NCI-H510A treated with DMSO at 0.1 percent for 48 hours (cell line): ENCODE measurements at regions not wholly inside any gene's neighbourhood (a gene's known extent, or its start where the extent isn't known, plus 50 kb on each side); places are given as distances from the start of the nearest gene placed in this dataset.

ENCODE experiments used
- DNase-seq: peaks from one replicate; lab custom pipeline; 2025; lab: John Stamatoyannopoulos, UW

- DNase-seq: no peak
Observed at GRCh38 chr3:24641628-24642027, 147.0 kb upstream of the THRB start.

- DNase-seq: no peak
Observed at GRCh38 chr3:24645047-24645446, 150.4 kb upstream of the THRB start.

DNA sequence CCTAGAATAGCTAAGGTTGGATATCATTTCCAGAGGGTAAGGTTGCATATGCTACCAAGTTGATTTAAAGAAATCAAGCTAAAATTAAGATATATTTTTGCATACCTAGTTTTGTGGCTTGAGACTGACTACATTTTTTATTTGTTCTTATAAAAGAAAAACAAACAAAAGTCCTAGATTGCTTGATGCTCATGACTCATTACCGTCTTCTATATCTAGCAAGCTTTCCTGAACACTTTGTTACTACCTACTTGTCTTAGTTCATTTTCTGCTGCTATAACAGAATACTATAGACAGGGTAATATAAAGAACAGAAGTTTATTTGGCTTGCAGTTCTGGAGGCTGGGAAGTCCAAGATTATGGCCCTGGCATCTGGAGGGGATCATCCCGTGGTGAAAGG, 152.1 kb upstream of the THRB start:
- no peak for DNase-seq

- DNase-seq: no peak
Observed at GRCh38 chr3:24648063-24648462, 153.4 kb upstream of the THRB start.

DNA sequence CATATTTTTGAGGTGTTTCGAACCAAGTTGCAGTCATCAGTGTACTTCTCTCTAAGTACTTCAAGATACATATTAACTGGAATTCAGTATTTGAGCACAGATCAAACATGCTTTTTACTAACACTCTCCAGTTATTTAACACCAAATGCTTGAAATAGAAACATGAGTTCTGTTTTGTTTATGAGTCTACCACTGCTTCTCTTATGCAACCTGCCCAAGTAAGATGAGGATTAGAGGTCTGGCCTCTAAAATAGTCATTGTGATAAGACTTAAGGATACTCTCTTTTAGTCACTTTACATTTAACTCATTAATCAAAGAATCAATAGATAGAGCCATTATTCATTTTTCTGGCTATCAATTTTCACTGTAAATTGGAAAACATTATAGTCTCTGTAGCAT, 156.2 kb upstream of the THRB start:
- DNase-seq: no peak

DNA sequence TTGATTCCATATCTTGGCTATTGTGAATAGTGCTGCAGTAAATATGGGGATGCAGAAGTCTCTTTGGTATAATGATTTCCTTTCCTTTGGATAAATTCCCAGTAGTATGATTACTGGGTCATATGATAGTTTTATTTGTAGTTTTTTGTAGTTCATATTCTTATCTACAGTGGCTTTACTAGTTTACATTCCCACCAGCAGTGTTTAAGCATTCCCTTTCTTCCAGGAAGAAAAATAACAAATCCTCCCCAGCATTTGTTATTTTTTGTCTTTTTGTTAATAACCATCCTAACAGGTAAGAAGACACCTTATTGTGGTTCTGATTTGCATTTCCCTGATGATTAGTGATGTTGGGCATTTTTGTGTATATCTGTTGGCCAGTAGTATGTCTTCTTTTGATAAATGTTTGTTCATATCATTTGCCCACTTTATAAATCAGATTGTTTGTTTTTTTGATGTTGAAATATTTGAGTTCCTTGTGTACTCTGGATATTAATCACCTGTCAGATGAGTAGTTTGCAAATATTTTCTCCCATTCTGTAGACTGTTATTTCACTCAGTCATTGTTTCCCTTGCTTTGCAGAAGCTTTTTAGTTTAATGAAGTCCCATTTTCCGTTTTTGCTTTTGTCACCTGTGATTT, 163.3 kb upstream of the THRB start:
- no peak for DNase-seq

DNA sequence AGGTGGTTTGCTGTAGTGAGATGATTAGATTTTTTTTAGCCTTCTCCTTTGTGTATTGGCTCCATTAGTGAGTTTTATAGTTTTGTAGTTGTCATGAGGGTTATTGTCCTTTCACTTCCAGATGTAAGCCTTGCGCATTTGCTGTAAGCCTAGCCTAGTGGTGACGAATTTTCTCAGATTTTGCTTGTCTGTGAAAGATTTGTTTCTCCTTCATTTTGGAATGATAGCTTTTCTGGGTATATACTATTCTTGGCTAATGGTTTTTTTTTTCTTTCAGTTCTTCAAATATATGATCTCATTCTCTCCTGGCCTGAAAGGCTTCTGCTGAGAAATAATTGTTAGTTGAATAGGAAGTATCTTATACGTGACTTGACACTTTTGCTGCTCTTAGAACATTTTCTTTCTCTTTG, 166.5 kb upstream of the THRB start:
- no peak for DNase-seq

- DNase-seq: no peak
Observed at GRCh38 chr3:24662449-24663345, 168.0 kb upstream of the THRB start.

DNA sequence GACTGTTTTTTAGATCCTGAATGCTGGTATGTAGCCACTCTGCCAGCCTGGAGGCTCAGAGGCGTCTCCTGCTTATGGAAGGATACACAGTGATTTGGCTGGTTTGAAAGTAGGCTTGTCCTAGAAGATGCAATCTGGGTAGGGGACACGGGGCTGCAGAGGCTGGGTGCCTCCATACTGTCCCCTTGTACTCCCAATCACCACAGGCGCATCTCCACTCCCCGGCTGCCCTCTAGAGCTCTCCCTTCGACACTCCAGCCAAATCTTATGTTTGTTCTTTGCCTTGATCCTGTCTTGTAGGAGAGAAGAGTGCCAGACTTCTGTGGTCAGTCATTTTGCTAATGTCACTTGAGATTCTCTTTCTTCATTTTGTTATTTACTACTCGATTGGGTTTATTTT, 168.8 kb upstream of the THRB start:
- no peak for DNase-seq

- no peak for DNase-seq
Observed at GRCh38 chr3:24668039-24668438, 173.4 kb upstream of the THRB start.

- no peak for DNase-seq
Observed at GRCh38 chr3:24670871-24671270, 176.2 kb upstream of the THRB start.

DNA sequence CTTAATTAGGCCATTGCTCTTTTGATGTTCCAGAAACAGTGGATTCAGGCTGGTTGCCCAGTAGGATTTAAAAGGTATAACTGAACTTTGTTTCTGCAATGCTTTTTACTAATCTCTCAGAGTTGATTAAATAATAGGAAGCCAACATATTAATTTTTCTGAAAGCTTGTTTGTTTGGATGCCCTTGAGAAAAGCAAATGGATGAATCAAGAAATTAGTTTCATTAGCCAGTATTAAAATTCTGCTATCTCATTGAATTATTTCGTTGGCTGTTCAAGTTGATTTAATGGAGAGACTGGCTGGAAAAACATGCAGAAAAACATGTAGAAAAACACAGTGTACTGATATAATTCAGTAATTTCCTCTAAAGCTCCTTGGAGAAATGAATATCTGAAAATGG, 178.9 kb upstream of the THRB start:
- no peak for DNase-seq

- no peak for DNase-seq
Observed at GRCh38 chr3:24674261-24674660, 179.6 kb upstream of the THRB start.

- DNase-seq: no peak
Observed at GRCh38 chr3:24678021-24678420, 183.4 kb upstream of the THRB start.

DNA sequence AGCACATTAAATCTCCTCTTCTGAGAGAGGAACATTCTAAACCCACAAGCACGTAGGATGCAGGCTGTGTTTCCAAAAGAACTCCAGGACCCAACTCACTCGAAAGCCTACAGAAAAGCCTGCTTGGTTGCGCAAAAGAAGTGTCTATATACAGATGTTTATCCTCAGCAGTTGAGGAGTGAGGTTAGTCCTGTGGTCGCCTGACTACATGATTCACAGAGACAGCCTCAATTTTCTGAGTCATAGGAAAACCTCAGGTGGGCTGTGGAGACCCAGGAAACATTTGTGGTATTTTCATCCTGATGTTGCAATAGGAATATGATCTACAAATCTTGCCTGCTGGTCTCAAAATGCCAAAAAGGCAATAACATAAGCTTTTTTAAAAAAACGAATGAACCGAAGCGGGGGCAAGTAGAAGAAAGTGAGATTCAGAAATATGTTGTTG, 183.8 kb upstream of the THRB start:
- DNase-seq: no peak

DNA sequence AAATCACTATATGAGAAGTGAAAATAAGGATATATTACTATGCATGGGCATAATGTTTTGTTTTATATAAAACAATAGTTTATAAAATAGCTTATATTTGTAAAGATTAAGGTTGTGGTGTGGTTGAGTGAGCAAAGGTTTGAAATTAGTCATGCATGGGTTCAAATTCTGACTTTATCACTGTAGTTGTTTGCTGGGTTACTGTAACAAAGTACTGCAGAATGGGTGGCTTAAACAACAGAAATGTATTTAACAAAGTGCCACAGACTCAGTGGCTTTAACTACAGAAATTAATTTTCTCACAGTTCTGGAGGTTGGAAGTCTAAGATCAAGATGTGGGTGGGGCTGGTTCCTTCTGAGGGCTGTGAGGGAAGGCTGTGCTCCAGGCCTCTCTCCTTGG, 184.8 kb upstream of the THRB start:
- no peak for DNase-seq

DNA sequence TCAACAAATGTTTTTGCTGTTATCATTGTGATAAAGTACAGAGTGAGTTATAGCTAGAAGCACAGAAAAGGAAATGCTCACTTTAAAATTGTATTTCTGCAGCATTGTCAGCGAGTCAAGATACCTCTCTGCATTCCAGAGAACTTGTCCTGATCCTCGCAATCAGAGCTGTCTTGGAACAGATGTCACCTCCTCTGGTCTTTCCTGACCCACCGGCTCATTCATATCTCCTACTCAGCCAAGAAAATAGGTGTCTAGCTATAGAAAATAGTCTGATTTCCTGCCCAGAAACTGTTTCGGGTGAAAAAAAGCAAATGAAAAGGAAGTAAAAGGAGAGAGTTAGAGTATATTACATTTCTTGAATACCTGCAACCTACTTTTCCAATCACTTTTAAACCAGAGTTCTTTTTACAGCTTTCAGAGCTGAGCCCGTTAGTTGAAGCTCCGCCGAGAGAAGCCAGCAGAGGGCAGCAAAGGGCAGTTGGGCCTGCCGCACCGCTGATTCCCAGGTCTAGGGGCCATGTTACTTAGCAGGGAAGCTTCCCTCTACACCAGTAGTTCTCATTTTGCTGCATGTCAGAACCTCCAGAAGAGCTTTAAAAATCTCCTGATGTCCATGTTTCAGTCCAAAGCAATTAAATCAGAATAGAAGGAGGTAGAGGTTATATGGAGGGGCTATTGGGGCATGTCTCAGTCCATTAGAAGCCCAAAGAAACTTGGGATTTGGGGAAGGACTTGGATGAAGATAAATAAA, 185.7 kb upstream of the THRB start:
- peak; percentile 51 for DNase-seq

DNA sequence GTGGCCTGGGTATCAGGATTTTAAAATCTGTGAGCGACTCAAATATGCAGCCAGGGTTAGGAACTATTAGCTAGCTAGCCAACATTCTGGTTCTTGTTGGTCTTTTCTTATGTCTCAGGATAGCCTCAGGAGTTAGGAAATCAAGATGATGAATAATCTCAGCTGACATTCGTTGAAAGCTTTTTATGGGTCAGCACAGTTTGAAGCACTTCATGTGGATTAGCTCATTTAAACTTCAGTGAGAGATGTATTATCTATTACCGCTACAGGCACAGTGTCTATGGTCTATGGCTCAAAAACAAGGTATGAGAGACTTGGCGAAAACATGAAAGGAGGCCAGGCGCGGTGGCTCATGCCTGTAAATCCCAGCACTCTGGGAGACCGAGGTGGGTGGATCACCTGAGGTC, 187.5 kb upstream of the THRB start:
- DNase-seq: no peak

GRCh38 chr3:24683090-24683489, 188.4 kb upstream of the THRB start:
- DNase-seq: no peak

DNA sequence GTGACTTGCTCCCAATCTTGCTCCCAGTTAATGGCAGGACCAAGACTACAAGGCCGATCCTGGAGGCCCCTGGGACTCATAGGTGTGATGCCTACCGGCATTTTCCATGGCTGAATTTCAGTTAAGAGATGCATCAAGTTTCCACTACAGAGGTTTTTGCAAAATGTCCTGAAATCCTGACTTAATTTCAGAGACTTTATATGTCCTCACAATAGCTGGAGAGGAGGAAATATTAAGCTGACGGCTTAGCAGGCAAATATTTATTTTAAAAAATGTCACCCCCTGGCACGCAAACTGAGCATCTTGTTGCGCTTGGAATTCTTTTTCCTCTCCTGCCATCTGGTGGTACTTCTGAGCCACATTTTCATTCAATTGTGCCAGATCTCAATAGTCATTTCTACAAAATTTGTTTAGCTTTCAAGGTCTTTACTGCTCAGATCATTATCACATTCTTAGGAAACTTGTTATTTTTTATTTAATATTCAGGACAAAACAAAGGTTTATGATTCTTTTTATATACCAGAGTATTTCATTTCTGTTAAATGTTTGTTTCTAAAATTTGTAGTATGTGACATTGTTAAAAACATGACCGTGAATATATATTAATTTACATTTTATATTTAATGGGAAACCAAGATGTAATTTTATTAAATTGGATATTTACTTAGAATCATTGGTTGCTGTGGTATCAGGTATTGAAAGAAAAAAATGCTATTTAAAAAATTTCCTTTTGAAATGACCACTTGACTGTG, 189.2 kb upstream of the THRB start:
- peak; percentile 5 for DNase-seq

DNA sequence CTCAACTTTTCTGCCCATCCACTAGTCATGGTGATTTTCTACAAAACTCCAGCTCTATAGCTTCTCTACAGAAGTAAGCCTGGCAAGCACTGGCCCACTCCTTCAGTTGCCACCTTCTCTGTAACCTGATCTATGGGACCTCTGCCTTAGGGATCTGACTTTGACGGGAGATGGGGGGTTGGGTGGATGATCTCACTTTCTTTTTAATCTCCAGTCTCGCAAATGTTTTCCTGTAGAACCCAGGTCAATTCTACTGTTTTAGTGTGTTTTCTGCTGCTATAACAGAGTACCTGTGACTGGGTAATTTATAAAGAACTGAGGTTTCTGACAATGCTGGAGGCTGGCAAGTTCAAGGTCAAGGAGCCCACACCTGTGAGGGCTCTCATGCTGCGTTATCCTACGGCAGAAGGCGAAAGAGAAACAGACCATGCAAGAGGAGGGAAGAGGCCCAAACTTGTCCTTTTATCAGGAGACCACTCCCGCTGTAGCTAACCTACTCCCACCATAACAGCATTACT, 189.9 kb upstream of the THRB start:
- DNase-seq: no peak

DNA sequence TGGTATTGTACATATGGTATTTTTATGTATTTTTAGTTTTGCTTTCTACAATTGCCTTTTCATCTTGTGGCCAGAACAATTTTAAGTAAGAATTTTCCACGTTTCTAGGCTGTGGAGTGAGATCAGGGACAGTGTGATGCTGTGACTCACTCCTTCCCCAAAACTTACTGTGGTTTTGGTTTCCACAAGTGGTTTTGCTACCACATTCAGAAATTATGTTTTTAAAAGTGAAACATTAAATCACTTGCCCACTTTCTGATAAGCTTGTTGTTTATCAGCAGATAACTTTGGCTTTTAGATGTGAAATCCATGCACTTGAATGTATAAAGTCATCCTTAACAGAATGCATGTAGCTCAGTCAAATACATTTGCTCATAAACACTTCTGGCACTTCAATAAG, 192.2 kb upstream of the THRB start:
- no peak for DNase-seq
